ENCODE measurements at regions not wholly inside any gene's neighbourhood (a gene's known extent, or its start where the extent isn't known, plus 50 kb on each side); places are given as distances from the start of the nearest gene placed in this dataset.

DNA sequence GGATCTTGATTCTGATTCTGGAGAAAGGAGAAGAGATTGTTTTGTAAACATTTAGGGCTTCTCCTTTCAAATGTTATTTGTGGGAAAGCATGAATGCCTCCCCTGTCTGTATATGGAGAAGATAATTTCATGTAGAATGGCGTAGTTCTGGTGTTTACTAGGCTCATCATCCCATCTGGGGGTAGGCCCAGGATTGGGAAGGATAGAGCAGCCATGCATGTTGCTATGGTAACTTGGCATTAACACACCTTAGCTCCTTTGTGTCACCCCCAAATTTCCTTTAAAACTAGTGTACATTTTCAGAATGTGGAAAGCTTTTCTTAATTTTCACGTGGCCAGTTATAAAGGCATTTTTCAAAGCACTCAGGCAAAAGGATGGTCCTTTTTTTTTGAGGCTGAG, 57.5 kb upstream of the EED start:
- H3K9ac ChIP-seq (replicated peaks in 1 of 4; ENCODE audit: extremely low read depth in 1 of 4, low read depth in 3 of 4, low read length in 3 of 4): no peak overlapping the region
- no peak overlapping the region for H4K5ac ChIP-seq (ENCODE audit: insufficient read length, low read depth, low read length)
- no peak overlapping the region for H3K4me3 ChIP-seq (ENCODE audit: extremely low read depth in 1 of 4, insufficient read depth in 2 of 4, low read depth in 3 of 4, low read length in 4 of 4)
- CTCF ChIA-PET (ENCODE audit: partially characterized antibody): interaction anchor here (0.7 to 1.8 kb wide), 5 partner anchors 14 to 301 kb away, joined by 3 read pairs; no protein-coding TSS in a partner anchor
- no peak overlapping the region for H2BK15ac ChIP-seq (ENCODE audit: low read length)
- H4K20me1 ChIP-seq (replicated peaks in 1 of 2; ENCODE audit: control insufficient read depth in 1 of 2, insufficient read depth in 2 of 2, low read length in 2 of 2): no peaks in the 10 kb centered on the region
- no peak overlapping the region for H3K56ac ChIP-seq (replicated peaks; ENCODE audit: insufficient read length, low read depth, low read length)
- H3K4me1 ChIP-seq (replicated peaks in 1 of 4; ENCODE audit: control insufficient read depth in 3 of 4, insufficient read depth in 4 of 4, low read length in 3 of 4): no peaks in the 10 kb centered on the region
- H3K9me3 ChIP-seq (ENCODE audit: insufficient read depth in 2 of 2, low read depth in 1 of 2, low read length in 1 of 2): no peaks in the 10 kb centered on the region
- no peak overlapping the region for H2BK5ac ChIP-seq (ENCODE audit: low read depth, low read length)
- no peak for TF ChIP-seq CHD2 (IDR thresholded peaks at IDR 0.05; ENCODE audit: low read length)
- TF ChIP-seq RXRA (IDR thresholded peaks at IDR 0.05; ENCODE audit: insufficient read depth, low read depth, low read length): no peak
- no peak for TF ChIP-seq BCL11A (IDR thresholded peaks at IDR 0.05; ENCODE audit: low read depth in 2 of 2, low read length in 2 of 2)
- no peak for TF ChIP-seq KDM5A (IDR thresholded peaks at IDR 0.05; ENCODE audit: low read length)
- H2BK12ac ChIP-seq (ENCODE audit: low read depth, low read length): no peak overlapping the region
- H3K23ac ChIP-seq (ENCODE audit: insufficient read length): no peak overlapping the region
- POLR2A ChIA-PET (ENCODE audit: partially characterized antibody): no interaction called here
- no peak overlapping the region for H3K4ac ChIP-seq (replicated peaks; ENCODE audit: insufficient read length, low read depth, low read length)
- H3K18ac ChIP-seq (ENCODE audit: extremely low read depth, low read length): no peak overlapping the region
- no peaks in the 10 kb centered on the region for H3K36me3 ChIP-seq (ENCODE audit: control insufficient read depth in 2 of 4, insufficient read depth in 4 of 4, low read length in 3 of 4)
- H3K14ac ChIP-seq (ENCODE audit: insufficient read length): no peak overlapping the region
- H4K8ac ChIP-seq (ENCODE audit: extremely low read depth, insufficient read depth, low read length): no peak overlapping the region
- no peak overlapping the region for H2BK120ac ChIP-seq (replicated peaks; ENCODE audit: low read depth, low read length)
- no peak overlapping the region for H3K4me2 ChIP-seq (ENCODE audit: insufficient read depth in 1 of 2, low read depth in 2 of 2, low read length in 2 of 2)
- no peak for DNase-seq (ENCODE audit: low read depth in 1 of 2, low spot score in 2 of 2)
- no peaks in the 10 kb centered on the region for H3K79me2 ChIP-seq (ENCODE audit: control insufficient read depth in 1 of 2, insufficient read depth in 2 of 2, low read length in 2 of 2)
- H2BK20ac ChIP-seq (ENCODE audit: low read length): no peak overlapping the region
- H3K23me2 ChIP-seq (ENCODE audit: low read depth, low read length): no peaks in the 10 kb centered on the region
- no peaks in the 10 kb centered on the region for H3K27me3 ChIP-seq (replicated peaks in 1 of 4; ENCODE audit: control insufficient read depth in 3 of 4, extremely low read depth in 1 of 4, insufficient read depth in 3 of 4, low read length in 3 of 4)
- no peak overlapping the region for H2AFZ ChIP-seq (ENCODE audit: low read length)
- no peak overlapping the region for H2AK5ac ChIP-seq (ENCODE audit: low read depth, low read length)
- no peaks in the 10 kb centered on the region for H3K79me1 ChIP-seq (ENCODE audit: low read depth, low read length)
- H4K91ac ChIP-seq (replicated peaks; ENCODE audit: insufficient read length, low read length): no peak overlapping the region
- no peak for FAIRE-seq
- WGBS, 2 experiments (ENCODE audit: extremely low coverage in 1 of 2, insufficient coverage in 1 of 2, insufficient read length in 1 of 2, insufficient replicate concordance in 2 of 2, low coverage in 1 of 2, low lambda C conversion rate in 2 of 2, missing lambda C conversion rate in 1 of 2): 82% methylated on average over 2 of the region's 2 CpGs; no CpG with 5 or more reads in 1 of the 2 experiments
- no peak overlapping the region for H3K27ac ChIP-seq (ENCODE audit: low read depth, low read length)
